ENCODE measurements at regions not wholly inside any gene's neighbourhood (a gene's known extent, or its start where the extent isn't known, plus 50 kb on each side); places are given as distances from the start of the nearest gene placed in this dataset.
"Not testable (repeated sequence)": the region's sequence is repeated elsewhere in the genome, so short reads cannot be mapped to it uniquely, and the experiment has no call there.

- no peak for DNase-seq
These were observed 509.8 kb downstream of the CENPC start for GRCh38 chr4:67035501-67035900.

- DNase-seq, result no peak
These were observed 514.7 kb downstream of the CENPC start for GRCh38 chr4:67030636-67031035.

- DNase-seq, result no peak
These were observed 524.9 kb downstream of the CENPC start for GRCh38 chr4:67020438-67020797.

GRCh38 chr4:67019686-67020437 is 525.4 kb downstream of the CENPC start:
- DNase-seq, result no peak

- DNase-seq, result no peak
These were observed 530.7 kb downstream of the CENPC start for GRCh38 chr4:67014592-67014991.

GRCh38 chr4:67006791-67007190 is 538.5 kb downstream of the CENPC start:
- DNase-seq, result no peak

GRCh38 chr4:66991521-66991920 is 553.8 kb downstream of the CENPC start:
- no peak for DNase-seq

- no peak for DNase-seq
These were observed 570.6 kb downstream of the CENPC start for GRCh38 chr4:66974665-66975064.

- no peak for DNase-seq
These were observed 573.2 kb downstream of the CENPC start for GRCh38 chr4:66972087-66972486.

- DNase-seq, result no peak
These were observed 580.8 kb downstream of the CENPC start for GRCh38 chr4:66964467-66964866.

- DNase-seq, result no peak
These were observed 582.2 kb downstream of the CENPC start for GRCh38 chr4:66963084-66963483.

- no peak for DNase-seq
These were observed 586.1 kb downstream of the CENPC start for GRCh38 chr4:66959207-66959606.

- DNase-seq, result no peak
These were observed 588.5 kb downstream of the CENPC start for GRCh38 chr4:66956852-66957251.

- DNase-seq, result no peak
These were observed 588.9 kb downstream of the CENPC start for GRCh38 chr4:66956426-66956825.

- DNase-seq, result no peak
These were observed 589.5 kb downstream of the CENPC start for GRCh38 chr4:66955784-66956183.

- DNase-seq, result no peak
These were observed 595.9 kb downstream of the CENPC start for GRCh38 chr4:66949419-66949818.

GRCh38 chr4:66946761-66947160 is 598.5 kb downstream of the CENPC start:
- DNase-seq, result no peak

GRCh38 chr4:66943112-66943511 is 602.2 kb downstream of the CENPC start:
- no peak for DNase-seq

- not testable (repeated sequence) for DNase-seq
These were observed 613.3 kb downstream of the CENPC start for GRCh38 chr4:66931981-66932380.

- no peak for DNase-seq
These were observed 615.1 kb downstream of the CENPC start for GRCh38 chr4:66930206-66930605.

- no peak for DNase-seq
These were observed 615.6 kb downstream of the CENPC start for GRCh38 chr4:66929748-66930147.

- DNase-seq, result not testable (repeated sequence)
These were observed 616.4 kb downstream of the CENPC start for GRCh38 chr4:66928881-66929280.

GRCh38 chr4:66927937-66928336 is 617.4 kb downstream of the CENPC start:
- DNase-seq, result no peak

- DNase-seq, result no peak
These were observed 618.6 kb downstream of the CENPC start for GRCh38 chr4:66926687-66927086.
